T-helper 2 cell treated with Interferon-gamma antibody and Interleukin-4, amounts not matched to agents 5 μg/mL and 100 μg/mL, for 36 hours (primary cell): ENCODE measurements at regions not wholly inside any gene's neighbourhood (a gene's known extent, or its start where the extent isn't known, plus 50 kb on each side); places are given as distances from the start of the nearest gene placed in this dataset.
"Not testable (repeated sequence)": the region's sequence is repeated elsewhere in the genome, so short reads cannot be mapped to it uniquely, and the experiment has no call there.

Source experiments
- DNase-seq: peaks from one replicate; pipeline ENCODE4 v3.0.0; 2021; ENCODE audit warnings: low spot score
- H3K27ac Mint-ChIP-seq: one replicate; pipeline ENCODE4 v1.8.0; 2021; ENCODE audit warnings: mild to moderate bottlenecking, mixed read lengths
- H3K27me3 Mint-ChIP-seq: one replicate; pipeline ENCODE4 v1.8.0; 2021; ENCODE audit warnings: low read depth, mixed read lengths
- H3K36me3 Mint-ChIP-seq: one replicate; pipeline ENCODE4 v1.8.0; 2021; ENCODE audit warnings: low read depth, mixed read lengths
- H3K4me1 Mint-ChIP-seq: one replicate; pipeline ENCODE4 v1.8.0; 2021; ENCODE audit warnings: low read depth, mixed read lengths
- H3K4me3 Mint-ChIP-seq: one replicate; pipeline ENCODE4 v1.8.0; 2022; ENCODE audit warnings: mild to moderate bottlenecking, moderate library complexity, mixed read lengths
- H3K9me3 Mint-ChIP-seq: one replicate; pipeline ENCODE4 v1.8.0; 2021; ENCODE audit warnings: mixed read lengths

GRCh38 chr6:56875523-56875922, 79.4 kb upstream of the BEND6 start:
- no peak overlapping the region for H3K27ac Mint-ChIP-seq
- no peaks in the 10 kb centered on the region for H3K36me3 Mint-ChIP-seq
- no peaks in the 10 kb centered on the region for H3K4me1 Mint-ChIP-seq
- no peak for DNase-seq
- no peak overlapping the region for H3K4me3 Mint-ChIP-seq
- no peaks in the 10 kb centered on the region for H3K9me3 Mint-ChIP-seq
- peaks cover 5% of the 10 kb centered on the region for H3K27me3 Mint-ChIP-seq

- Mint-ChIP-seq H3K4me1 (no peaks in the 10 kb centered on the region), H3K27ac (no peak overlapping the region), H3K36me3 (no peaks in the 10 kb centered on the region), H3K27me3 (peaks cover 5% of the 10 kb centered on the region), H3K9me3 (no peaks in the 10 kb centered on the region), H3K4me3 (no peak overlapping the region)
- DNase-seq = no peak
Measured at GRCh38 chr6:56874328-56874727, 80.6 kb upstream of the BEND6 start.

DNA sequence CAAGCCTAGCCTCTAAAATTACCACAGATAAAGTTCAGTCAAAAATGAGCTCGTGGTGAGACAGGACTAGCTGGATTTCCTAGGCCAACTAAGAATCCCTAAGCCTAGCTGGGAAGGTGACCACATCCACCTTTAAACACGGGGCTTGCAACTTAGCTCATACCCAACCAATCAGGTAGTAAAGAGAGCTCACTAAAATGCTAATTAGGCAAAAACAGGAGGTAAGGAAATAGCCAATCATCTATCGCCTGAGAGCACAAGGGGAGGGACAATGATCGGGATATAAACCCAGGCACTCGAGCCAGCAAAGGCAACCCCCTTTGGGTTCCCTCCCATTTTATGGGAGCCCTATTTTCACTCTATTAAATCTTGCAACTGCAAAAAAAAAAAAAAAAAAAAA, 84.9 kb upstream of the BEND6 start:
- not testable (repeated sequence) for H3K4me1 Mint-ChIP-seq, DNase-seq, H3K27me3 Mint-ChIP-seq, H3K36me3 Mint-ChIP-seq, H3K27ac Mint-ChIP-seq, H3K9me3 Mint-ChIP-seq, H3K4me3 Mint-ChIP-seq

GRCh38 chr6:56869346-56869745, 85.6 kb upstream of the BEND6 start:
- Mint-ChIP-seq H3K4me3 (no peak overlapping the region), H3K9me3 (no peaks in the 10 kb centered on the region), H3K27me3 (peaks cover 6% of the 10 kb centered on the region), H3K36me3 (no peaks in the 10 kb centered on the region), H3K27ac (no peak overlapping the region), H3K4me1 (no peaks in the 10 kb centered on the region)
- DNase-seq = no peak

- Mint-ChIP-seq H3K4me1 (no peaks in the 10 kb centered on the region), H3K9me3 (no peaks in the 10 kb centered on the region), H3K4me3 (no peak overlapping the region), H3K27me3 (peaks cover 6% of the 10 kb centered on the region), H3K36me3 (no peaks in the 10 kb centered on the region), H3K27ac (no peak overlapping the region)
- no peak for DNase-seq
Measured at GRCh38 chr6:56868687-56869086, 86.2 kb upstream of the BEND6 start.

- Mint-ChIP-seq H3K9me3 (no peaks in the 10 kb centered on the region), H3K27ac (no peak overlapping the region), H3K4me3 (no peak overlapping the region), H3K36me3 (no peaks in the 10 kb centered on the region), H3K27me3 (peaks cover 6% of the 10 kb centered on the region), H3K4me1 (peaks cover 3% of the 10 kb centered on the region)
- DNase-seq = no peak
Measured at GRCh38 chr6:56866917-56867522, 87.9 kb upstream of the BEND6 start.

GRCh38 chr6:56865081-56865875, 89.6 kb upstream of the BEND6 start:
- Mint-ChIP-seq H3K4me3 (no peak overlapping the region), H3K27ac (no peak overlapping the region), H3K4me1 (peaks cover 3% of the 10 kb centered on the region), H3K27me3 (peaks cover 6% of the 10 kb centered on the region), H3K9me3 (no peaks in the 10 kb centered on the region), H3K36me3 (no peaks in the 10 kb centered on the region)
- DNase-seq = no peak

DNA sequence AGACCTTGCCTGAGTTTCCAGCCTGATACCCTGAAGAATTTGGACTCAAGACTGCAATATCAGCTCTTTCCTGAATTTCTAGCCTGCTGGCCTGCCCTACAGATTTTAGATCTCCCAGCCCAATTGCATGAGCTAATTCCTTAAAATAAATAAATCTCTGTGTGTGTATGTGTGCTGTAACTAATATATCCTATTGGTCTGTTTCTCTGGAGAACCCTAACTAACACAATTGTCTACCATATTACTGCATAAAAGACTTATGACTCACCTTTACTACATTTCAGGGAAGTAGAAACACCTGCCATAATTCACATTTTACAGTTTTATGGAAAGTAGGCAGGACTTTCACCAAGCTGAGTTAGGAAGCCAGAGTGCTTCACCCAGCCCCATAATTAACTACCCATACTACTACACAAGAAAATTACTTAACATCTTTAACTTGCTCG, 90.7 kb upstream of the BEND6 start:
- Mint-ChIP-seq H3K4me1 (peaks cover 3% of the 10 kb centered on the region), H3K36me3 (no peaks in the 10 kb centered on the region), H3K27ac (no peak overlapping the region), H3K4me3 (no peak overlapping the region), H3K27me3 (peaks cover 8% of the 10 kb centered on the region), H3K9me3 (no peaks in the 10 kb centered on the region)
- DNase-seq = no peak

GRCh38 chr6:56863366-56863765, 91.5 kb upstream of the BEND6 start:
- Mint-ChIP-seq H3K36me3 (no peaks in the 10 kb centered on the region), H3K27me3 (peaks cover 9% of the 10 kb centered on the region), H3K27ac (no peak overlapping the region), H3K4me1 (peaks cover 3% of the 10 kb centered on the region), H3K9me3 (no peaks in the 10 kb centered on the region), H3K4me3 (no peak overlapping the region)
- no peak for DNase-seq

DNA sequence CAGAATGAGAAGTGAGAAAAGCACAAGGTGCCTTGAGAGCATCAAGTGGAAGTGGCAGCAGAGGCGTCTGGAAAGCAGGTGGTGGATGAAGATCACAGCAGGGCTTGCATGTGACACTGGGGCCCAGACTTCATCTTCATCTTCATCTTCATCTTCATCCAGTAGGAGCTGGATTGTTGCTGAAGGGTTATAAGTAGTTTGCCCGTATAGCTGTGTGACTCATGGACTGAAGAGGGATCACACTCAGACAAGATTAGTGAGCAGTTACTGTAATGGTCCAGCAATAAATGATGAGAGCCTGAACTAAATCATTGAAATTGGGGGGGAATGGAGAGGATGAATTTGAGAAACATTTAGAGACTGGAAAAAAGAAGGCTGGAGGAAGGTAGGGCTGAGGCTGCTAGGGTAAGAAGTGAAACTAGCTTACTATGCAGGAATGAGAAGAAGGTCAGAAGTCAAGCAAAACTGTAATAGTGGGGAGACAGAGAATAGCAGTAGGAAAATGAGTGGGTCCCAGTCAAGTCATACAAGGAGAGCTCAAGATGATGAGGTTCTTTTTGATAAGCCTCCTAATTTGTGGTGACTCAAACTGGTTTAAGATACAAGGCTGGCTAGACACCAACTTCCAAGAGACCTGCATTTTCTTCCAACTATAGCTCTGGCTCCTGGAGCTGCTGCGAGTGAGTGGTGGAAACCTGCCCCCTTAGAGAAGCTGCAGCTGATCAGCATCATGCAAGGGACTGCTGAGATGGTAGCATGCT, 92.3 kb upstream of the BEND6 start:
- H3K36me3 Mint-ChIP-seq = no peaks in the 10 kb centered on the region
- H3K4me3 Mint-ChIP-seq = no peak overlapping the region
- peaks cover 11% of the 10 kb centered on the region for H3K27me3 Mint-ChIP-seq
- H3K4me1 Mint-ChIP-seq = peaks cover 3% of the 10 kb centered on the region
- H3K9me3 Mint-ChIP-seq = no peaks in the 10 kb centered on the region
- DNase-seq = no peak
- no peak overlapping the region for H3K27ac Mint-ChIP-seq

GRCh38 chr6:56860475-56860874, 94.4 kb upstream of the BEND6 start:
- H3K9me3 Mint-ChIP-seq = no peaks in the 10 kb centered on the region
- H3K27ac Mint-ChIP-seq = no peak overlapping the region
- no peaks in the 10 kb centered on the region for H3K36me3 Mint-ChIP-seq
- DNase-seq = no peak
- peaks cover 3% of the 10 kb centered on the region for H3K4me1 Mint-ChIP-seq
- peaks cover 20% of the 10 kb centered on the region for H3K27me3 Mint-ChIP-seq
- no peak overlapping the region for H3K4me3 Mint-ChIP-seq

- H3K4me1 Mint-ChIP-seq = peaks cover 17% of the 10 kb centered on the region
- no peak for DNase-seq
- H3K27ac Mint-ChIP-seq = no peak overlapping the region
- peaks cover 22% of the 10 kb centered on the region for H3K27me3 Mint-ChIP-seq
- H3K4me3 Mint-ChIP-seq = no peak overlapping the region
- no peaks in the 10 kb centered on the region for H3K9me3 Mint-ChIP-seq
- H3K36me3 Mint-ChIP-seq = no peaks in the 10 kb centered on the region
Measured at GRCh38 chr6:56856036-56856580, 98.8 kb upstream of the BEND6 start.

DNA sequence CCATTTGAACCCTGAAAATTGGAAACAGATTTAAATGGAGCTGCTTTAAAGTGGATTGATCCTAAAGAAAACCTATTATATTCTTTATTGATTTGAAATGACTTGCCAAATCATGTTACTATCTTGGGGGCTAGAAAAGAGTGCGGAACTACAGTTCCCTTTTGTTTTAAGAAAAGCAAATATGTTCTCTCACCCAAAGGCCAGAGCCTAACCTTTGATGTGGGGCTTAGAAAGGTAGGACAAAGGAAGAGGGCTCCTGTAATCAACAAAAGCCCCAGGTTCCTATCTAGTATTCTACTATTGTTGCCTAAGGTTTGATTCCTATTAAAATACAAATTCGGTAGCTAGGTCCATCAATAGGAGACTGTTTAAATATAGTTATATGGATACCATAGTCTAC, 100.8 kb upstream of the BEND6 start:
- Mint-ChIP-seq H3K27ac (no peak overlapping the region), H3K4me3 (no peak overlapping the region), H3K36me3 (no peaks in the 10 kb centered on the region), H3K9me3 (no peaks in the 10 kb centered on the region), H3K27me3 (peaks cover 25% of the 10 kb centered on the region), H3K4me1 (peaks cover 23% of the 10 kb centered on the region)
- DNase-seq = no peak

GRCh38 chr6:56853541-56853940, 101.4 kb upstream of the BEND6 start:
- Mint-ChIP-seq H3K27ac (no peak overlapping the region), H3K36me3 (no peaks in the 10 kb centered on the region), H3K9me3 (no peaks in the 10 kb centered on the region), H3K4me1 (peaks cover 23% of the 10 kb centered on the region), H3K27me3 (peaks cover 25% of the 10 kb centered on the region), H3K4me3 (no peak overlapping the region)
- DNase-seq = no peak
